Caco-2 (cell line): ENCODE measurements at regions not wholly inside any gene's neighbourhood (a gene's known extent, or its start where the extent isn't known, plus 50 kb on each side); places are given as distances from the start of the nearest gene placed in this dataset.
"Not testable (repeated sequence)": the region's sequence is repeated elsewhere in the genome, so short reads cannot be mapped to it uniquely, and the experiment has no call there.

Source experiments
- BruUV-seq: library from RNA; stranded (reverse); fragments of 400-500 nt; replicated peaks from 2 replicates; lab custom pipeline; 2021; lab: Mats Ljungman, UMichigan
- CTCF ChIA-PET: fragments of 300-600 bp; sonication (Branson Sonifier 250); formaldehyde crosslinking; loops from one replicate; lab custom pipeline; 2022; ENCODE audit warnings: antibody characterized with exemption; lab: Charles Lee
- POLR2A ChIA-PET: fragments of 300-600 bp; sonication (Branson Sonifier 250); formaldehyde crosslinking; loops from one replicate; lab custom pipeline; 2022; ENCODE audit warnings: antibody characterized with exemption; lab: Charles Lee
- DNase-seq, 2 experiments: peaks; one replicate each; pipeline versions ENCODE4 v3.0.0 to v3.0.0-alpha.2; 2020 to 2022
- H3K27me3 ChIP-seq: replicated peaks from 2 replicates; pipeline ENCODE4 v1.6.0; 2011; ENCODE audit warnings: low read length; ENCODE audit not compliant: control insufficient read depth, insufficient read depth
- H3K36me3 ChIP-seq: 2 replicates; pipeline ENCODE4 v1.5.1; 2011; ENCODE audit warnings: low read length; ENCODE audit not compliant: control insufficient read depth, insufficient read depth
- H3K4me1 ChIP-seq: fragments of 250-450 bp; sonication (Bioruptor Pico); 2 replicates; pipeline ENCODE4 v1.5.1; 2020; ENCODE audit warnings: mild to moderate bottlenecking
- H3K4me3 ChIP-seq: 2 replicates; pipeline ENCODE4 v1.5.1; 2011; ENCODE audit warnings: low read depth, mild to moderate bottlenecking, control low read depth, low read length
- H3K9me3 ChIP-seq: fragments of 250-450 bp; sonication (Bioruptor Pico); 2 replicates; pipeline ENCODE4 v1.5.1; 2020; ENCODE audit warnings: mild to moderate bottlenecking, moderate library complexity
- H3K27ac Mint-ChIP-seq: one replicate; pipeline ENCODE4 v1.8.0; 2022; ENCODE audit warnings: mixed read lengths; ENCODE audit not compliant: unreplicated experiment
- H3K27me3 Mint-ChIP-seq: one replicate; pipeline ENCODE4 v1.8.0; 2022; ENCODE audit warnings: mixed read lengths; ENCODE audit not compliant: insufficient read depth, unreplicated experiment
- H3K36me3 Mint-ChIP-seq: one replicate; pipeline ENCODE4 v1.8.0; 2022; ENCODE audit warnings: mild to moderate bottlenecking, mixed read lengths; ENCODE audit not compliant: insufficient read depth, unreplicated experiment
- H3K4me1 Mint-ChIP-seq: one replicate; pipeline ENCODE4 v1.8.0; 2022; ENCODE audit warnings: low read depth, mixed read lengths; ENCODE audit not compliant: unreplicated experiment
- H3K4me3 Mint-ChIP-seq: one replicate; pipeline ENCODE4 v1.8.0; 2022; ENCODE audit warnings: mild to moderate bottlenecking, moderate library complexity, mixed read lengths; ENCODE audit not compliant: unreplicated experiment
- H3K9me3 Mint-ChIP-seq: one replicate; pipeline ENCODE4 v1.8.0; 2022; ENCODE audit warnings: mixed read lengths; ENCODE audit not compliant: unreplicated experiment
- intact Hi-C: fragments of 100-400 bp; cut with micrococcal nuclease; formaldehyde crosslinking; loops from one replicate; pipeline ENCODE4 v1.10.0; 2022; ENCODE audit not compliant: unreplicated experiment
- TF ChIP-seq, protein P1 (sequence below), 2 experiments: fragments of 200-600 bp in 1 of 2; IDR thresholded peaks; 1 replicate in 1 of 2; 2 replicates in 1 of 2; pipeline versions ENCODE4 v1.5.1 to v1.8.0; 2011 to 2022; ENCODE audit warnings: antibody characterized with exemption in 1 of 2, control low read depth in 1 of 2, inconsistent platforms in 1 of 2, low read depth in 1 of 2, low read length in 1 of 2, mild to moderate bottlenecking in 1 of 2, moderate library complexity in 1 of 2; ENCODE audit not compliant: insufficient read depth in 1 of 2, severe bottlenecking in 1 of 2, unreplicated experiment in 1 of 2

GRCh38 chr5:138668451-138669380 lies 84.5 kb upstream of the CTNNA1 start:
- intact Hi-C loops = loop anchor here (5.0 kb wide), 1 partner anchor 39 kb away; no protein-coding TSS in a partner anchor
- Mint-ChIP-seq H3K36me3 (no peaks in the 10 kb centered on the region), H3K9me3 (no peaks in the 10 kb centered on the region), H3K27me3 (no peaks in the 10 kb centered on the region), H3K4me1 (peaks cover 29% of the 10 kb centered on the region), H3K4me3 (no peak overlapping the region), H3K27ac (peak overlapping the region; percentile 49)
- ChIA-PET POLR2A (no interaction called here), CTCF (no interaction called here)
- no peaks in the 10 kb centered on the region for H3K9me3 ChIP-seq
- peaks cover 44% of the 10 kb centered on the region for H3K4me1 ChIP-seq
- BruUV-seq = no TSS peak
- TF ChIP-seq, protein P1, sequence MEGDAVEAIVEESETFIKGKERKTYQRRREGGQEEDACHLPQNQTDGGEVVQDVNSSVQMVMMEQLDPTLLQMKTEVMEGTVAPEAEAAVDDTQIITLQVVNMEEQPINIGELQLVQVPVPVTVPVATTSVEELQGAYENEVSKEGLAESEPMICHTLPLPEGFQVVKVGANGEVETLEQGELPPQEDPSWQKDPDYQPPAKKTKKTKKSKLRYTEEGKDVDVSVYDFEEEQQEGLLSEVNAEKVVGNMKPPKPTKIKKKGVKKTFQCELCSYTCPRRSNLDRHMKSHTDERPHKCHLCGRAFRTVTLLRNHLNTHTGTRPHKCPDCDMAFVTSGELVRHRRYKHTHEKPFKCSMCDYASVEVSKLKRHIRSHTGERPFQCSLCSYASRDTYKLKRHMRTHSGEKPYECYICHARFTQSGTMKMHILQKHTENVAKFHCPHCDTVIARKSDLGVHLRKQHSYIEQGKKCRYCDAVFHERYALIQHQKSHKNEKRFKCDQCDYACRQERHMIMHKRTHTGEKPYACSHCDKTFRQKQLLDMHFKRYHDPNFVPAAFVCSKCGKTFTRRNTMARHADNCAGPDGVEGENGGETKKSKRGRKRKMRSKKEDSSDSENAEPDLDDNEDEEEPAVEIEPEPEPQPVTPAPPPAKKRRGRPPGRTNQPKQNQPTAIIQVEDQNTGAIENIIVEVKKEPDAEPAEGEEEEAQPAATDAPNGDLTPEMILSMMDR (IDR thresholded peaks at IDR 0.05; ENCODE audit: insufficient read depth in 1 of 2, low read depth in 1 of 2, low read length in 1 of 2, severe bottlenecking in 1 of 2, unreplicated experiment in 1 of 2) = no peak
- no peaks in the 10 kb centered on the region for H3K36me3 ChIP-seq
- H3K4me3 ChIP-seq = no peak overlapping the region
- peak; percentile 31 to 77 for DNase-seq
- H3K27me3 ChIP-seq = no peaks in the 10 kb centered on the region

DNA sequence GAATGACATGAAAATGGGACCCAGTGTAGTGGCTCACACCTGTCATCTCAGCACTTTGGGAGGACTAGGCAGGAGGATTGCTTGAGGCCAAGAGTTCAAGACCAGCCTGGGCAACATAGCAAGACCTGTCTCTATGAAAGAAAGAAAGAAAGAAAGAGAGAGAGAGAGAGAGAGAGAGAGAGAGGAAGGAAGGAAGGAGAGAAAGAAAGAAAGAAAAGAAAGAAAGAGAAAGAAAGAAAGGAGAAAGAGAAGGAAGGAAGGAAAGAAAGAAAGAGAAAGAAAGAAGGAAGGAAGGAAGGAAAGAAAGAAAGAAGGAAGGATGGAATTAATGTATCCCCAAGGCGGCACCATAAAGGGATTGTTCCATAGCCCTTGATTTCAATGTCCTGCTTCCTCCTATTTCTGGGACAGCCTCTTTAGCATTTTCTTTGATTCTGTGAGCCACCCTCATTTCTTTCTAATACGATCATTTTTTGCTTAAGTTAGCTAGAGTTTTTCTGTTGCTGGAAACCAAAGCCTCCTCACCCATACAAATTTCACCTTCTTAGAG lies 85.4 kb upstream of the CTNNA1 start:
- intact Hi-C loops = loop anchor here (5.0 kb wide), 1 partner anchor 39 kb away; no protein-coding TSS in a partner anchor
- H3K27ac Mint-ChIP-seq, CTCF ChIA-PET: not testable (repeated sequence)

GRCh38 chr5:138666226-138666742 lies 86.9 kb upstream of the CTNNA1 start:
- Mint-ChIP-seq H3K4me3 (no peak overlapping the region), H3K9me3 (no peaks in the 10 kb centered on the region), H3K27ac (no peak overlapping the region), H3K27me3 (no peaks in the 10 kb centered on the region), H3K36me3 (no peaks in the 10 kb centered on the region), H3K4me1 (peaks cover 29% of the 10 kb centered on the region)
- DNase-seq = no peak
- POLR2A ChIA-PET = no interaction called here
- Histone ChIP-seq H3K4me3 (no peak overlapping the region), H3K36me3 (no peaks in the 10 kb centered on the region), H3K9me3 (no peaks in the 10 kb centered on the region), H3K27me3 (no peaks in the 10 kb centered on the region), H3K4me1 (peaks cover 44% of the 10 kb centered on the region)
- BruUV-seq = no TSS peak
- CTCF ChIA-PET = no interaction called here
- TF ChIP-seq, protein P1 (IDR thresholded peaks at IDR 0.05; ENCODE audit: insufficient read depth in 1 of 2, low read depth in 1 of 2, low read length in 1 of 2, severe bottlenecking in 1 of 2, unreplicated experiment in 1 of 2) = no peak
- intact Hi-C loops = loop anchor here (5.0 kb wide), 1 partner anchor 41 kb away; no protein-coding TSS in a partner anchor

More for the DNA sequence above, 85.4 kb upstream of the CTNNA1 start:
- BruUV-seq, H3K4me3 Mint-ChIP-seq, H3K36me3 ChIP-seq, H3K4me3 ChIP-seq, H3K27me3 Mint-ChIP-seq, H3K9me3 ChIP-seq, H3K9me3 Mint-ChIP-seq, DNase-seq, H3K36me3 Mint-ChIP-seq, H3K27me3 ChIP-seq, POLR2A ChIA-PET: not testable (repeated sequence)
- peaks cover 29% of the 10 kb centered on the region for H3K4me1 Mint-ChIP-seq
- H3K4me1 ChIP-seq = peaks cover 44% of the 10 kb centered on the region
